OCI-LY3 (cell line): ENCODE measurements at regions not wholly inside any gene's neighbourhood (a gene's known extent, or its start where the extent isn't known, plus 50 kb on each side); places are given as distances from the start of the nearest gene placed in this dataset.

Experiments used
- H2AFZ ChIP-seq: fragments of 200-600, 300-600 bp; shearing (Covaris generic); 2 replicates; pipeline ENCODE4 v1.6.0; 2014; ENCODE audit warnings: antibody characterized with exemption, low read depth, low read length
- H3K27ac ChIP-seq: fragments of 200-600, 300-600 bp; sonication (generic); 2 replicates; pipeline ENCODE4 v1.5.1; 2014; ENCODE audit warnings: mild to moderate bottlenecking, low read length, moderate library complexity, mixed read lengths
- H3K27me3 ChIP-seq: fragments of 200-600, 300-600 bp; sonication (generic); 2 replicates; pipeline ENCODE4 v1.6.1; 2014; ENCODE audit warnings: low read depth, low read length, mixed read lengths
- H3K36me3 ChIP-seq: fragments of 200-600, 300-600 bp; sonication (generic); replicated peaks from 2 replicates; pipeline ENCODE3; 2014; ENCODE audit warnings: low read depth, low read length, mixed read lengths
- H3K4me1 ChIP-seq: fragments of 300-600, 200-600 bp; sonication (generic); 2 replicates; pipeline ENCODE4 v1.6.1; 2014; ENCODE audit warnings: low read length, mixed read lengths
- H3K4me2 ChIP-seq: fragments of 200-600, 300-600 bp; sonication (generic); 2 replicates; pipeline ENCODE4 v1.6.1; 2014; ENCODE audit warnings: low read length, mixed read lengths
- H3K4me3 ChIP-seq: fragments of 300-600, 200-600 bp; sonication (generic); 2 replicates; pipeline ENCODE4 v1.5.1; 2014; ENCODE audit warnings: antibody characterized with exemption, mild to moderate bottlenecking, low read length, moderate library complexity
- H3K79me2 ChIP-seq: fragments of 300-600, 200-600 bp; shearing (Covaris generic); 2 replicates; pipeline ENCODE4 v1.6.1; 2014; ENCODE audit warnings: mild to moderate bottlenecking, low read length, mixed read lengths
- H3K9ac ChIP-seq: fragments of 300-600, 200-600 bp; shearing (Covaris generic); 2 replicates; pipeline ENCODE4 v1.6.0; 2014; ENCODE audit warnings: mild to moderate bottlenecking, low read length, moderate library complexity
- H3K9me3 ChIP-seq: fragments of 200-600, 300-600 bp; shearing (Covaris generic); 2 replicates; pipeline ENCODE4 v1.6.1; 2014; ENCODE audit warnings: low read length, mixed read lengths; ENCODE audit not compliant: insufficient read depth
- H4K20me1 ChIP-seq: fragments of 200-600, 300-600 bp; sonication (generic); 2 replicates; pipeline ENCODE4 v1.6.1; 2016; ENCODE audit warnings: low read length, mixed read lengths; ENCODE audit not compliant: insufficient read depth
- EZH2phosphoT487 ChIP-seq: fragments of 200-600 bp; shearing (Covaris generic); IDR thresholded peaks from 2 replicates; pipeline ENCODE4 v1.6.1; 2018; ENCODE audit warnings: antibody characterized with exemption, mixed run types, low read depth
- TF ChIP-seq, protein P1 (sequence below): fragments of 200-600, 300-600 bp; sonication (generic); IDR thresholded peaks from 2 replicates; pipeline ENCODE4 v1.5.1; 2014; ENCODE audit warnings: antibody characterized with exemption, low read length, low read depth

- Histone ChIP-seq H3K4me1 (no peaks in the 10 kb centered on the region), H3K36me3 (no peaks in the 10 kb centered on the region), H2AFZ (no peak overlapping the region), H3K4me3 (no peak overlapping the region), H3K27ac (no peak overlapping the region), H4K20me1 (no peaks in the 10 kb centered on the region), H3K9ac (no peak overlapping the region), H3K9me3 (no peaks in the 10 kb centered on the region), H3K79me2 (no peaks in the 10 kb centered on the region), H3K4me2 (no peak overlapping the region), H3K27me3 (no peaks in the 10 kb centered on the region)
- TF ChIP-seq, protein P1, sequence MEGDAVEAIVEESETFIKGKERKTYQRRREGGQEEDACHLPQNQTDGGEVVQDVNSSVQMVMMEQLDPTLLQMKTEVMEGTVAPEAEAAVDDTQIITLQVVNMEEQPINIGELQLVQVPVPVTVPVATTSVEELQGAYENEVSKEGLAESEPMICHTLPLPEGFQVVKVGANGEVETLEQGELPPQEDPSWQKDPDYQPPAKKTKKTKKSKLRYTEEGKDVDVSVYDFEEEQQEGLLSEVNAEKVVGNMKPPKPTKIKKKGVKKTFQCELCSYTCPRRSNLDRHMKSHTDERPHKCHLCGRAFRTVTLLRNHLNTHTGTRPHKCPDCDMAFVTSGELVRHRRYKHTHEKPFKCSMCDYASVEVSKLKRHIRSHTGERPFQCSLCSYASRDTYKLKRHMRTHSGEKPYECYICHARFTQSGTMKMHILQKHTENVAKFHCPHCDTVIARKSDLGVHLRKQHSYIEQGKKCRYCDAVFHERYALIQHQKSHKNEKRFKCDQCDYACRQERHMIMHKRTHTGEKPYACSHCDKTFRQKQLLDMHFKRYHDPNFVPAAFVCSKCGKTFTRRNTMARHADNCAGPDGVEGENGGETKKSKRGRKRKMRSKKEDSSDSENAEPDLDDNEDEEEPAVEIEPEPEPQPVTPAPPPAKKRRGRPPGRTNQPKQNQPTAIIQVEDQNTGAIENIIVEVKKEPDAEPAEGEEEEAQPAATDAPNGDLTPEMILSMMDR, result no peak
These were observed 833.9 kb downstream of the FSTL5 start for GRCh38 chr4:161329852-161330251.

GRCh38 chr4:161321706-161322105 is 842.1 kb downstream of the FSTL5 start:
- H3K79me2 ChIP-seq, result no peaks in the 10 kb centered on the region
- H3K36me3 ChIP-seq, result no peaks in the 10 kb centered on the region
- no peaks in the 10 kb centered on the region for H3K27me3 ChIP-seq
- no peak overlapping the region for H3K4me2 ChIP-seq
- no peaks in the 10 kb centered on the region for H4K20me1 ChIP-seq
- no peaks in the 10 kb centered on the region for H3K9me3 ChIP-seq
- TF ChIP-seq EZH2phosphoT487, result no peak
- TF ChIP-seq, protein P1, result no peak
- H2AFZ ChIP-seq, result peak overlapping the region; percentile 35; the same call in 1 of the 2 replicates
- H3K4me3 ChIP-seq, result no peak overlapping the region
- no peak overlapping the region for H3K9ac ChIP-seq
- H3K4me1 ChIP-seq, result peaks cover 12% of the 10 kb centered on the region
- no peak overlapping the region for H3K27ac ChIP-seq

GRCh38 chr4:161320377-161320776 is 843.4 kb downstream of the FSTL5 start:
- TF ChIP-seq, protein P1, result peak; percentile 98
- TF ChIP-seq EZH2phosphoT487, result no peak
- Histone ChIP-seq H3K4me3 (no peak overlapping the region), H2AFZ (no peak overlapping the region), H3K79me2 (no peaks in the 10 kb centered on the region), H4K20me1 (no peaks in the 10 kb centered on the region), H3K4me1 (peaks cover 12% of the 10 kb centered on the region), H3K27ac (no peak overlapping the region), H3K9ac (no peak overlapping the region), H3K4me2 (peak overlapping the region; percentile 7), H3K27me3 (no peaks in the 10 kb centered on the region), H3K9me3 (no peaks in the 10 kb centered on the region), H3K36me3 (no peaks in the 10 kb centered on the region)

DNA sequence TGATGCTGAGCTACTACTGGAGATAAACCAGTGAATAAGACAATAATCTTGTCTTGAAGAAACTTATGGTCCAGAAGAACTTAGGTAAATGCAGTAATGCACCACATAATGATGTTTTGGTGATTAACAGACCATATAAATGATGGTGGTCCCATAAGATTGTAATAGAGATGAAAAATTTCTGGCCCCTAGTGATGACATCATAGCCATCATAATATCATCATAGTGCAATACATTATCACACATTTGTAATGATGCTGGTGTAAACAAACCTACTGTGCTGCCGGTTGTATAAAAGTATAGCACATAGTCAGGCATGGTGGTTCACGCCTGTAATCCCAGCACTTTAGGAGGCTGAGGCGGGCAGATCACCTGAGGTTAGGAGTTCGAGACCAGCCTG is 846.8 kb downstream of the FSTL5 start:
- Histone ChIP-seq H4K20me1 (no peaks in the 10 kb centered on the region), H3K79me2 (no peaks in the 10 kb centered on the region), H3K9ac (no peak overlapping the region), H3K4me1 (peaks cover 12% of the 10 kb centered on the region), H3K4me2 (no peak overlapping the region), H3K4me3 (no peak overlapping the region), H3K36me3 (no peaks in the 10 kb centered on the region), H3K9me3 (no peaks in the 10 kb centered on the region), H3K27ac (no peak overlapping the region), H2AFZ (no peak overlapping the region), H3K27me3 (no peaks in the 10 kb centered on the region)
- TF ChIP-seq EZH2phosphoT487, result no peak
- TF ChIP-seq, protein P1, result no peak
